ENCODE measurements at regions not wholly inside any gene's neighbourhood (a gene's known extent, or its start where the extent isn't known, plus 50 kb on each side); places are given as distances from the start of the nearest gene placed in this dataset.
"Not testable (repeated sequence)": the region's sequence is repeated elsewhere in the genome, so short reads cannot be mapped to it uniquely, and the experiment has no call there.

DNA sequence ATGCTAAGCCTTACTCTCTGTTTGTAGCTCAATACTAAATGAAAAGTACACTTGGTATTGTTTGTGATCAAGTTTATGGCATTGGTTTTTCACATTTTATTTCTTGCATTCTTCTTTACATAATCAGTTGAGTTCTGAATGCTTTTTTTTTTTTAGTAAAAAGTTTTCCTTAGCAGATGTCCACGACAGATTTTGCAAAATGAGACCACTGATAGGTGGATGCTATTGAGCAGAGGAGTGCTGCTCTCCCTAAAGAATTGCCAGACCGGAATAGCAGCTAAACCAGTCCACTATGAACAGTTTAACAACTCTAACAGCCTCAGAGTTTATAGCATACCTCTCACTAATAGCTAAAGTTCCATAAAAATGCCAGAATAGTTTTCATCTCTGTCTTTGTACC lies 225.1 kb upstream of the CACNA2D1 start:
- H3K27ac ChIP-seq = no peak overlapping the region
- H3K4me3 ChIP-seq = no peak overlapping the region
- H3K4me1 ChIP-seq = no peaks in the 10 kb centered on the region
- intact Hi-C loops (cut with DNase I) = no loop called here
- DNase-seq = no peak
- TF ChIP-seq, protein P1, sequence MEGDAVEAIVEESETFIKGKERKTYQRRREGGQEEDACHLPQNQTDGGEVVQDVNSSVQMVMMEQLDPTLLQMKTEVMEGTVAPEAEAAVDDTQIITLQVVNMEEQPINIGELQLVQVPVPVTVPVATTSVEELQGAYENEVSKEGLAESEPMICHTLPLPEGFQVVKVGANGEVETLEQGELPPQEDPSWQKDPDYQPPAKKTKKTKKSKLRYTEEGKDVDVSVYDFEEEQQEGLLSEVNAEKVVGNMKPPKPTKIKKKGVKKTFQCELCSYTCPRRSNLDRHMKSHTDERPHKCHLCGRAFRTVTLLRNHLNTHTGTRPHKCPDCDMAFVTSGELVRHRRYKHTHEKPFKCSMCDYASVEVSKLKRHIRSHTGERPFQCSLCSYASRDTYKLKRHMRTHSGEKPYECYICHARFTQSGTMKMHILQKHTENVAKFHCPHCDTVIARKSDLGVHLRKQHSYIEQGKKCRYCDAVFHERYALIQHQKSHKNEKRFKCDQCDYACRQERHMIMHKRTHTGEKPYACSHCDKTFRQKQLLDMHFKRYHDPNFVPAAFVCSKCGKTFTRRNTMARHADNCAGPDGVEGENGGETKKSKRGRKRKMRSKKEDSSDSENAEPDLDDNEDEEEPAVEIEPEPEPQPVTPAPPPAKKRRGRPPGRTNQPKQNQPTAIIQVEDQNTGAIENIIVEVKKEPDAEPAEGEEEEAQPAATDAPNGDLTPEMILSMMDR (IDR thresholded peaks at IDR 0.05) = no peak
- ATAC-seq = no peak
- H3K9me3 ChIP-seq = no peaks in the 10 kb centered on the region
- no peaks in the 10 kb centered on the region for H3K27me3 ChIP-seq (ENCODE audit: low read depth)
- H3K36me3 ChIP-seq = no peaks in the 10 kb centered on the region

DNA sequence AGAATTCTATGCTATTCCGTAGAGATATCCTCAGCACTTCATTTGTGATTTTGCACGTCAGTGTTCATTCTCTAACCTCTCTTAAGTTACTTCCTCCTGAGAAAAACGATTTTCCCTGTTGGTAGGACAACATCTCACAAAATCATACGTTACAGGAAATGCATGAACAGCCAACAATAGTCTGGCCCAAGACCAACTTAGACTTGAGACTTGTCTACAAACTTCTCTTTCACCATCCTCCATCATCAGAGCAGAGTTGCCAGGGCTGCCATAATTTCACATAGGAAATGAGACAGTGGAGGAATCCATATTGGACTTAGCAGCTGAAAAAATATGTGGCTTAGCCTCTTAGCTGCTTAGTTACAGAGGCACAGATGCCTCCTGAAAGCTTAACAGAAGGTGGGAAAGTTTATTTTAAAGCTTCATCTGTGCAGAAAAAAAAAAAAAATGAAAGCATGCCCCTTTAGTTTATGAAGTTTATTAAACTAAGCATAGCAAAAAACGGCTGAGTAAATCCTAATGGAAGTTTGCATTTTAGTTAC lies 222.5 kb upstream of the CACNA2D1 start:
- Histone ChIP-seq H3K36me3 (no peaks in the 10 kb centered on the region), H3K4me3 (no peak overlapping the region), H3K4me1 (no peaks in the 10 kb centered on the region), H3K9me3 (no peaks in the 10 kb centered on the region), H3K27ac (no peak overlapping the region), H3K27me3 (ENCODE audit: low read depth) (no peaks in the 10 kb centered on the region)
- DNase-seq (no peak), ATAC-seq (no peak)
- intact Hi-C loops (cut with DNase I) = no loop called here
- TF ChIP-seq, protein P1 (IDR thresholded peaks at IDR 0.05) = no peak

DNA sequence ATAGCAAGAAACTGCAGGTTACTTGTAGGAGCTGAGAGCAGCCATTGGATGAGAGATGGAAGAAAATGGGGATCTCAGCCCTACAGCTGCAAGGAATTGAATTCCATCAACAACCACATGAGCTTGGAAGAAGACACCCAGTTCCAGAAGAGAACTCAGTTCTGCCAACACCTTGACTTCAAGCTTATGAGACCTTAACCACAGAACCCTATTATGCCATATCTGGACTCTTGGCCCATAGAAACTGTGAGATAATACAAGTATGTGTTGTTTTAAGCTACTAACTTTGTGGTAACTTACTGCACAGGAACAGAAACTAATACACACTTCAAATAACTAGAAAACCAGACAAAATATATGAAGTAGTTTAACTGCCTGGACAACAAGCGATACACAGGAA lies 212.4 kb upstream of the CACNA2D1 start:
- TF ChIP-seq, protein P1 (IDR thresholded peaks at IDR 0.05) = no peak
- DNase-seq = no peak
- no peaks in the 10 kb centered on the region for H3K4me1 ChIP-seq
- H3K27me3 ChIP-seq (ENCODE audit: low read depth) = no peaks in the 10 kb centered on the region
- H3K4me3 ChIP-seq = no peak overlapping the region
- intact Hi-C loops (cut with DNase I) = no loop called here
- no peaks in the 10 kb centered on the region for H3K9me3 ChIP-seq
- no peaks in the 10 kb centered on the region for H3K36me3 ChIP-seq
- H3K27ac ChIP-seq = no peak overlapping the region
- no peak for ATAC-seq

DNA sequence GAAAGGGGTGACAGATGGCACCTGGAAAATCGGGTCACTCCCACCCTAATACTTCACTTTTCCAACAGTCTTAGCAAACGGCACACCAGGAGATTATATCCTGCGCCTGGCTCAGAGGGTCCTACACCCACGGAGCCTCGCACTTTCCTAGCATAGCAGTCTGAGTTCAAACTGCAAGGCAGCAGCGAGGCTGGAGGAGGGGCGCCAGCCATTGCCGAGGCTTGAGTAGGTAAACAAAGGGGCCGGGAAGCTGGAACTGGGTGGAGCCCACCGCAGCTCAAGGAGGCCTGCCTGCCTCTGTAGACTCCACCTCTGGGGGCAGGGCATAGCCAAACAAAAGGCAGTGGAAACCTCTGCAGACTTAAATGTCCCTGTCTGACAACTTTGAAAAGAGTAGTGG lies 206.5 kb upstream of the CACNA2D1 start:
- H3K36me3 ChIP-seq; H3K27me3 ChIP-seq (ENCODE audit: low read depth); intact Hi-C loops (cut with DNase I); H3K4me3 ChIP-seq; H3K27ac ChIP-seq; DNase-seq; H3K4me1 ChIP-seq; H3K9me3 ChIP-seq; ATAC-seq: not testable (repeated sequence)

DNA sequence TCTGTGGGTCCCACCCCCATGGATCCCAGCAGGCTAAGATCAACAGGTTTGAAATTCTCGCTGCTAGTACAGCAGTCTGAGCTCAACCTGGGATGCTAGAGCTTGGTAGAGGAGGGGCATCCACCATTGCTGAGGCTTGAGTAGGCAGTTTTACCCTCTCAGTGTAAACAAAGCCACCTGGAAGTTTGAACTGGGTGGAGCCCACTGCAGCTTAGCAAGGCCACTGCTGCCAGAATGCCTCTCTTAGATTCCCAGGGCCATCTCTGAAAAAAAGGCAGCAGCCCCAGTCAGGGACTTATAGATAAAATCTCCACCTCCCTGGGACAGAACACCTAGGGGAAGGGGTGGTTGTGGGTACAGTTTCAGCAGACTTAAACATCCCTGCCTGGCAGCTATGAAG lies 190.0 kb upstream of the CACNA2D1 start:
- DNase-seq (no peak), ATAC-seq (no peak)
- Histone ChIP-seq H3K4me3 (no peak overlapping the region), H3K9me3 (no peaks in the 10 kb centered on the region), H3K36me3 (no peaks in the 10 kb centered on the region), H3K27me3 (ENCODE audit: low read depth) (no peaks in the 10 kb centered on the region), H3K27ac (no peak overlapping the region), H3K4me1 (no peaks in the 10 kb centered on the region)
- intact Hi-C loops (cut with DNase I) = no loop called here
- TF ChIP-seq, protein P1 (IDR thresholded peaks at IDR 0.05) = no peak

DNA sequence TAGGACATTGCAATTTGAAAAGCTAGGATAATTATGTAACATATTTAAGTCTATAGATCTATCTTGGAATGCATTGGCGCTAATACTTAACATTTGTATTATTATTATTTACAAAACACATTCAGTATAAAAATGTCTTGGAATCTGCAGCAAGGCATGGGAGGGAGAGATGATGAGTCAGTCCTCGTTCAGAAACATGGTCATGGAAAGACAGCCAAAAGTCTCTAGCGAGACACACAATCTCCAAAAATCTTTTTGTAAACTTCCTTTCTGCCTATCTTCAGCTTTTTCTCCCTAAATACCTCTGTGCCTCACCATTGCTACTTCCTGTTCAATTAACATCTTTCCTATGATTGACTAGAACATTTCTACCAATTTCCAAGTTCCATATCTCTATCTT lies 188.4 kb upstream of the CACNA2D1 start:
- no peak overlapping the region for H3K27ac ChIP-seq

More for the DNA sequence above, 188.4 kb upstream of the CACNA2D1 start:
- H3K4me1 ChIP-seq = no peaks in the 10 kb centered on the region
- ATAC-seq (no peak), DNase-seq (no peak)
- H3K27me3 ChIP-seq (ENCODE audit: low read depth) = no peaks in the 10 kb centered on the region
- TF ChIP-seq, protein P1 (IDR thresholded peaks at IDR 0.05) = no peak
- no peaks in the 10 kb centered on the region for H3K36me3 ChIP-seq
- no peaks in the 10 kb centered on the region for H3K9me3 ChIP-seq
- H3K4me3 ChIP-seq = no peak overlapping the region
- intact Hi-C loops (cut with DNase I) = no loop called here

All from lower lobe of right lung (tissue), 2 donors.